DND-41 (cell line): ENCODE measurements at regions not wholly inside any gene's neighbourhood (a gene's known extent, or its start where the extent isn't known, plus 50 kb on each side); places are given as distances from the start of the nearest gene placed in this dataset.

Experiments used
- ATAC-seq: fragments of 200-7000 bp; cut with Tn5 transposase; 3 replicates; pipeline ENCODE4 v1.9.1; 2021; ENCODE audit warnings: low read depth; ENCODE audit not compliant: insufficient read depth
- DNase-seq: peaks from one replicate; pipeline ENCODE4 v3.0.0-alpha.2; 2020
- H2AFZ ChIP-seq: 2 replicates; pipeline ENCODE4 v1.6.0; 2012; ENCODE audit warnings: low read depth, low read length
- H3K27ac ChIP-seq: 2 replicates; pipeline ENCODE4 v1.5.1; 2012; ENCODE audit warnings: low read length, inconsistent platforms
- H3K27me3 ChIP-seq: fragments of 200-600 bp; sonication (generic); 2 replicates; pipeline ENCODE4 v1.6.0; 2012; ENCODE audit warnings: low read length, mild to moderate bottlenecking, inconsistent platforms; ENCODE audit not compliant: insufficient read depth, poor library complexity
- H3K36me3 ChIP-seq: 2 replicates; pipeline ENCODE4 v1.5.1; 2012; ENCODE audit warnings: low read length, inconsistent platforms; ENCODE audit not compliant: insufficient read depth
- H3K4me1 ChIP-seq: 2 replicates; pipeline ENCODE4 v1.5.1; 2012; ENCODE audit warnings: mild to moderate bottlenecking, low read length; ENCODE audit not compliant: insufficient read depth
- H3K4me2 ChIP-seq: 2 replicates; pipeline ENCODE4 v1.6.0; 2012; ENCODE audit warnings: mild to moderate bottlenecking, moderate library complexity, low read length, inconsistent platforms; ENCODE audit not compliant: insufficient read depth
- H3K4me3 ChIP-seq, 2 experiments: fragments of 200-600 bp in 1 of 2; shearing (Covaris generic) in 1 of 2; 2 replicates each; pipeline ENCODE4 v1.5.1; 2012 to 2016; ENCODE audit warnings: inconsistent platforms in 2 of 2, low read length in 2 of 2, mild to moderate bottlenecking in 2 of 2, low read depth in 1 of 2, moderate library complexity in 1 of 2
- H3K79me2 ChIP-seq: 2 replicates; pipeline ENCODE4 v1.6.0; 2012; ENCODE audit warnings: low read length, inconsistent platforms; ENCODE audit not compliant: insufficient read depth
- H3K9ac ChIP-seq: 2 replicates; pipeline ENCODE4 v1.6.0; 2012; ENCODE audit warnings: low read depth, mild to moderate bottlenecking, inconsistent platforms, low read length, moderate library complexity
- H3K9me3 ChIP-seq: 2 replicates; pipeline ENCODE4 v1.5.1; 2012; ENCODE audit warnings: low read length, moderate library complexity, mild to moderate bottlenecking, inconsistent platforms; ENCODE audit not compliant: insufficient read depth, severe bottlenecking
- H4K20me1 ChIP-seq: 2 replicates; pipeline ENCODE4 v1.6.0; 2012; ENCODE audit warnings: low read length; ENCODE audit not compliant: insufficient read depth
- EZH2 ChIP-seq: IDR thresholded peaks from 3 replicates; pipeline ENCODE4 v1.6.1; 2012; ENCODE audit warnings: borderline replicate concordance, low read depth, mild to moderate bottlenecking, moderate library complexity, low read length, inconsistent platforms; ENCODE audit not compliant: severe bottlenecking
- TF ChIP-seq, protein P1 (sequence below): IDR thresholded peaks from 2 replicates; pipeline ENCODE4 v1.5.1; 2012; ENCODE audit warnings: borderline replicate concordance, low read length, moderate library complexity, mild to moderate bottlenecking; ENCODE audit not compliant: poor library complexity, severe bottlenecking; ENCODE audit errors: extremely low read depth

- peak overlapping the region; percentile 75 for H3K4me2 ChIP-seq
- no peak for ATAC-seq
- peak overlapping the region in 1 of 2 experiments; percentile 56; a peak in 3 of 4 replicates for H3K4me3 ChIP-seq
- peak overlapping the region; percentile 48; the same call in 1 of the 2 replicates for H3K9ac ChIP-seq
- TF ChIP-seq, protein P1, sequence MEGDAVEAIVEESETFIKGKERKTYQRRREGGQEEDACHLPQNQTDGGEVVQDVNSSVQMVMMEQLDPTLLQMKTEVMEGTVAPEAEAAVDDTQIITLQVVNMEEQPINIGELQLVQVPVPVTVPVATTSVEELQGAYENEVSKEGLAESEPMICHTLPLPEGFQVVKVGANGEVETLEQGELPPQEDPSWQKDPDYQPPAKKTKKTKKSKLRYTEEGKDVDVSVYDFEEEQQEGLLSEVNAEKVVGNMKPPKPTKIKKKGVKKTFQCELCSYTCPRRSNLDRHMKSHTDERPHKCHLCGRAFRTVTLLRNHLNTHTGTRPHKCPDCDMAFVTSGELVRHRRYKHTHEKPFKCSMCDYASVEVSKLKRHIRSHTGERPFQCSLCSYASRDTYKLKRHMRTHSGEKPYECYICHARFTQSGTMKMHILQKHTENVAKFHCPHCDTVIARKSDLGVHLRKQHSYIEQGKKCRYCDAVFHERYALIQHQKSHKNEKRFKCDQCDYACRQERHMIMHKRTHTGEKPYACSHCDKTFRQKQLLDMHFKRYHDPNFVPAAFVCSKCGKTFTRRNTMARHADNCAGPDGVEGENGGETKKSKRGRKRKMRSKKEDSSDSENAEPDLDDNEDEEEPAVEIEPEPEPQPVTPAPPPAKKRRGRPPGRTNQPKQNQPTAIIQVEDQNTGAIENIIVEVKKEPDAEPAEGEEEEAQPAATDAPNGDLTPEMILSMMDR, result no peak
- TF ChIP-seq EZH2, result no peak
- H3K27me3 ChIP-seq, result peaks cover 3% of the 10 kb centered on the region
- H3K36me3 ChIP-seq, result no peaks in the 10 kb centered on the region
- H4K20me1 ChIP-seq, result no peaks in the 10 kb centered on the region
- no peak overlapping the region for H3K27ac ChIP-seq
- H3K4me1 ChIP-seq, result peaks cover 14% of the 10 kb centered on the region
- H3K79me2 ChIP-seq, result no peaks in the 10 kb centered on the region
- peak overlapping the region; percentile 70 for H2AFZ ChIP-seq
- DNase-seq, result no peak
- H3K9me3 ChIP-seq, result no peaks in the 10 kb centered on the region
Observed at GRCh38 chr2:64228918-64229317, 84.7 kb upstream of the PELI1 start.

DNA sequence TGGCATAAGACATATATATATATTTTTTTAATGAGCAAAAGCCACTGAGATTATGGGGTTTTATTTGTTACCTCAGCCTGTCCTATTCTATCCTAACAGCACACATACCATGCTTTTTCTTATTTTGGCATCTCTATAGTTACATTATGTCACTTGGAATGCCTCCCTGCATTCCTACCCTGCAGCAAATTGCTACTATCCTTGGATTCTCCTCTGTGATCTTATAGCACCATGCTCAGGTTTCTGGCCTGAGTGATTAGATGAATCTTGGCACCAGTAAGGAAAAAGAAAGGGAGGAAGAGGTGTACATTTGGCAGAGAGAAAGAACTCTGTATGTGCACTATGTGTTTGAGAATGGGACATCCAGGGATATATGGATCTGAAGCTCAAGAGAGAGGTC is 86.3 kb upstream of the PELI1 start:
- DNase-seq (no peak), ATAC-seq (no peak)
- H3K79me2 ChIP-seq, result no peaks in the 10 kb centered on the region

GRCh38 chr2:64232266-64232665 is 88.0 kb upstream of the PELI1 start:
- no peak overlapping the region for H3K9ac ChIP-seq
- H3K9me3 ChIP-seq, result no peaks in the 10 kb centered on the region
- peaks cover 14% of the 10 kb centered on the region for H3K4me1 ChIP-seq
- DNase-seq, result no peak
- no peaks in the 10 kb centered on the region for H3K79me2 ChIP-seq
- no peak overlapping the region for H3K27ac ChIP-seq
- H3K4me2 ChIP-seq, result no peak overlapping the region
- H3K27me3 ChIP-seq, result peaks cover 3% of the 10 kb centered on the region
- no peaks in the 10 kb centered on the region for H4K20me1 ChIP-seq
- H3K4me3 ChIP-seq, result no peak overlapping the region
- no peak for TF ChIP-seq EZH2
- TF ChIP-seq, protein P1, result no peak
- no peak for ATAC-seq
- no peaks in the 10 kb centered on the region for H3K36me3 ChIP-seq
- no peak overlapping the region for H2AFZ ChIP-seq

More for the DNA sequence above, 86.3 kb upstream of the PELI1 start:
- no peak overlapping the region for H3K4me2 ChIP-seq
- H3K27me3 ChIP-seq, result peaks cover 3% of the 10 kb centered on the region
- H3K4me3 ChIP-seq, result no peak overlapping the region
- H2AFZ ChIP-seq, result no peak overlapping the region
- no peak overlapping the region for H3K9ac ChIP-seq
- no peak for TF ChIP-seq EZH2
- TF ChIP-seq, protein P1, result no peak
- no peaks in the 10 kb centered on the region for H3K36me3 ChIP-seq
- peaks cover 14% of the 10 kb centered on the region for H3K4me1 ChIP-seq
- H3K9me3 ChIP-seq, result no peaks in the 10 kb centered on the region
- H4K20me1 ChIP-seq, result no peaks in the 10 kb centered on the region
- H3K27ac ChIP-seq, result no peak overlapping the region
